GM18507 (cell line): ENCODE measurements at regions not wholly inside any gene's neighbourhood (a gene's known extent, or its start where the extent isn't known, plus 50 kb on each side); places are given as distances from the start of the nearest gene placed in this dataset.
"Not testable (repeated sequence)": the region's sequence is repeated elsewhere in the genome, so short reads cannot be mapped to it uniquely, and the experiment has no call there.

Experiments used
- DNase-seq: peaks from one replicate; pipeline ENCODE4 v3.0.0; 2011; ENCODE audit warnings: low read depth; ENCODE audit not compliant: insufficient read length; ENCODE audit errors: extremely low spot score
- FAIRE-seq: peaks from 2 replicates; lab custom pipeline; 2011; peaks lifted over from hg19 to GRCh38; lab: Jason Lieb, UNC

- DNase-seq (no peak), FAIRE-seq (no peak)
These were observed 142.2 kb upstream of the RFLNA start for GRCh38 chr12:124152731-124153130.

DNA sequence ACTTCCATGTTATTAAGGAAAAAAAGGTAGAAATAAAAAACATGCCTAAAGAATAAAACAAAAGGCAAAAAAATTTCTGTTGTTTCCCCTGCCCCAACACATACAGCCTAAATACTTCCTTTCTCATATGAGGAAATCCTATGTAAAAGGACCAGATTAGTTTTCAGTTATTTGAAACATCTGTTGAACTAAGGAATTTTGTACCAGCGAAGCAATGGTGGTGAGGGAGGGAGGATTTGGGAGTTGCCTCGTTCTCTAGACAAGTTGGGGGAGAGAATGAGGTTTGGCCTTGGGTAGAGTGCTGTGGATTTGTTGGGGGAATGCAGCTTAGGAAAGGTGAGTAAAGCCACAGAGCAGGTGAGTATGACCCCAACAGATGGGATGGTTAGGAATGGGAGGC, 141.5 kb upstream of the RFLNA start:
- DNase-seq: no peak
- no peak for FAIRE-seq

- FAIRE-seq: no peak
- no peak for DNase-seq
These were observed 137.5 kb upstream of the RFLNA start for GRCh38 chr12:124157406-124157805.

- no peak for FAIRE-seq
These were observed 135.2 kb upstream of the RFLNA start for GRCh38 chr12:124159655-124160054.

DNA sequence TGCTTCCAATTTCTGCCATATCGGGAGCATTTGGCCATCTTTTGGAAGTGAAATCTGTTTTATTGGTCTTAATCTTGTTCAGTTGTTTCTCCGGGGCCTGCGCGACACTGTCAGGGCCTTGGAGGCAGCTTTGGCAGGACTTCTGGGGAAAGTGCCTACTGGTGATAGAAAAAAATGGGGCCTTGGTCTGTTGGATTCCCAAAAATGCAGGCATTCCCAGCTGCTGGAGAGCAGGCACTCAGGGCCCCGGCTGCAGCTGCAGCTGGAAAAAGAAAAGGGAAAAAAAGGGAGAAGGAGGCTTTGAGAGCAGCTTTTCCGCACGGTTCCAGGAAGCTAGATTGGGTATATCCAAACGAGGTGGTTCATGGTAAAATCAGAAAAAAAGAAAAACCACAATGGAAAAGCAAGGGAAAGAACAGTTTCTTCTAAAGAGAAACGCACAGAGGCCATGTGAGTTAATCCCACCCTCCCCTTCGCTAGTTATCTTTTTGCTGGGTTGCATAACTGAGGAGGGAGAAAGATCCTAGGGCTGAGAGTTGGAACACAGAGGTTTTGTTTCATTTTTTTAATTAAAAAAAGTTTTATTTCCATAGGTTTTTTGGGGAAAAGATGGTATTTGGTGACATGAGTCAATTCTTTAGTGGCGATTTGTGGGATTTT, 134.7 kb upstream of the RFLNA start:
- DNase-seq (no peak), FAIRE-seq (no peak)

More at GRCh38 chr12:124159655-124160054, 135.2 kb upstream of the RFLNA start:
- no peak for DNase-seq

DNA sequence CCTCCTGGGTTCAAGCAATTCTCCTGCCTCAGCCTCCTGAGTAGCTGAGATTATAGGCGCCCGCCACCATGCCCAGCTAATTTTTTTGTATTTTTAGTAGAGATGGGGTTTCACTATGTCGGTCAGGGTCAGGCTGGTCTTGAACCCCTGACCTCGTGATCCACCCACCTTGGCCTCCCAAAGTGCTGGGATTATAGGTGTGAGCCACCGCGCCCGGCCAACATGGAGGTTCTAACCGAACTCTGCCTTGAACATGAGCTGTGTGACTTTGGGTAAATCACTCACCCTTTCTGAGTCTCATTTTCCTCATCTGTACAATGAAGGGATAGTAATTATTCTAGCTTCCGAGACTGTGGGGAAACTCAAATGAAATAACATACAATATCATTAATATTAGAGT, 133.5 kb upstream of the RFLNA start:
- not testable (repeated sequence) for DNase-seq, FAIRE-seq

GRCh38 chr12:124162151-124163110, 132.5 kb upstream of the RFLNA start:
- DNase-seq (no peak), FAIRE-seq (no peak)

DNA sequence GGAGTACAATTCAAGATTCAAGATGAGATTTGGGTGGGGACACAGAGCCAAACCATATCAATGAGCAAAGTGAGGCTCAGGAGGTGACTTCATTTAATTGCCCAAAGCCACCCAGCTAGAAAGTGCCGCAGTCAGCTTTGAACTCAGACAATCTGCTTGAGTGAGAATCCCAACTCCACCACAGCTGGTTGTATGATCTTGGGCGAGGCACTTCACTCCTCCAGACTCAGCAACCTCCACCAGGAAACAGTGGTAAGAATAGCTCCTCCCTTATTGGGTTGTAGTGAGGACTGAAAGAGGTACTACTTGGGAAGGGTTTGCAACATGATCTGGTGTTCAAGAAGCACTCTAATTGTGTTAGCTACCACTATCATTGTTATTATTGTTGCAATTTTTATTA, 129.2 kb upstream of the RFLNA start:
- FAIRE-seq: no peak
- DNase-seq: no peak

- DNase-seq (no peak), FAIRE-seq (no peak)
These were observed 127.8 kb upstream of the RFLNA start for GRCh38 chr12:124167141-124167540.

- FAIRE-seq (no peak), DNase-seq (no peak)
These were observed 126.7 kb upstream of the RFLNA start for GRCh38 chr12:124168016-124168786.

DNA sequence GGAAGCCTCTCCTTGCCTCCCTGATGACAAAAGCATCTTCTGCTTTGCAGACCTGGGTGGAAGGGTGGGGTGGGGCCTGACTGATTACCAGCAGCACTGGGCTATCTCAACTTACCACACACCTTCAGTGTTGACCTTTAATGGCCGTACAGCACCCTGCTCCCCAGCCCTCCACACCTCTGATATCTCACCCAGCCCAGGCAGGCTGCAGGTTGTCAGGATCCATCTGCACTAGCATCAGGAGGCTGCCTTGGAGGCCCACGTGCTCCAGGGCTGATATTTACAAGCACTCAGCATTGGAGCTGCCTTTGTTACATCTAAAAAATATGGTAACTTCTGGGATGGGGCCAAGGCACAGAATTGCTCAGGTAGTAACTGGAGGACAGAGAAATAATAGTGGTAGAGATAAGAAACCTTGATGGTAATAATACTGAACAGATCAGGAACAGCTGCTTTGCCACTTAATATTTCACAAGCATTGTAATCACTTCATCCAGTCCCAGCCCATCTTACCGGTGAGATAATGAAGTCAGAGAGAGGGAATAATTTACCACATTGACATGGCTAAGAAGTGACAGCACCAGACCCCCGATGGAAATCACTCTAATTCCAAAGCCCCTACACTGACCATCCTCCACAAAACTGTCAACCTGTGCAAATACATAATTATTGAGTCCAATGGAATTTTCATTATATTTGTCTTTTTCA, 125.2 kb upstream of the RFLNA start:
- DNase-seq (no peak), FAIRE-seq (no peak)

- FAIRE-seq: no peak
- DNase-seq: no peak
These were observed 124.1 kb upstream of the RFLNA start for GRCh38 chr12:124170760-124171159.

GRCh38 chr12:124171231-124171979, 123.5 kb upstream of the RFLNA start:
- FAIRE-seq: no peak
- no peak for DNase-seq

DNA sequence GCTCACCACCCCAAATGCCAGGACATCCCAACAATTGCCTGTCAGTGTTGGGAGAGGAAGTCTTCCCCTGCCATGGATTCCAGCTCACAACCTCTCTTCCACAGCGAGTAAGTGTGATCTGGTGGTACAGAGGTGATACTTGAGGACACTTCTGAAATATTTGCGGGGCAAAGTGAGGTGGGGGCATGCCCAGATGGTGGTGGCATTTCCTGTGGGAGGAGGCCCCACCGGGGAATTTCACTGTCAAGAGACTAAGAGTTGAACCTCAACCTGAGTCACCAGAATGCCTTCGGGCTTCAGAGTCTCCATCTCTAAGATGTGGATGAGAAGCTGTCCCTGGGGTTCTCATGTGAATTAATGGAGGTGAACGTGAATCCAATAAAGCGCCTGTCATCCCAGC, 122.3 kb upstream of the RFLNA start:
- no peak for FAIRE-seq

GRCh38 chr12:124173692-124174091, 121.2 kb upstream of the RFLNA start:
- DNase-seq (no peak), FAIRE-seq (no peak)

More for the DNA sequence above, 122.3 kb upstream of the RFLNA start:
- DNase-seq: no peak

GRCh38 chr12:124174451-124175348, 120.2 kb upstream of the RFLNA start:
- DNase-seq: no peak
- no peak for FAIRE-seq

GRCh38 chr12:124175704-124176103, 119.2 kb upstream of the RFLNA start:
- no peak for FAIRE-seq
- DNase-seq: no peak
